DMS79 (cell line): ENCODE measurements at regions not wholly inside any gene's neighbourhood (a gene's known extent, or its start where the extent isn't known, plus 50 kb on each side); places are given as distances from the start of the nearest gene placed in this dataset.

Experiments
- DNase-seq: peaks from one replicate; lab custom pipeline; 2025; lab: John Stamatoyannopoulos, UW

- DNase-seq = no peak
Measured at GRCh38 chr4:152269448-152270191, 266.3 kb downstream of the FBXW7 start.

- DNase-seq = no peak
Measured at GRCh38 chr4:152267811-152268210, 268.1 kb downstream of the FBXW7 start.

- DNase-seq = no peak
Measured at GRCh38 chr4:152266831-152267480, 268.9 kb downstream of the FBXW7 start.

- DNase-seq = no peak
Measured at GRCh38 chr4:152265149-152265621, 270.7 kb downstream of the FBXW7 start.

GRCh38 chr4:152264106-152264505 is 271.8 kb downstream of the FBXW7 start:
- no peak for DNase-seq

GRCh38 chr4:152259866-152260265 is 276.0 kb downstream of the FBXW7 start:
- no peak for DNase-seq

- DNase-seq = no peak
Measured at GRCh38 chr4:152258804-152259708, 276.8 kb downstream of the FBXW7 start.

- no peak for DNase-seq
Measured at GRCh38 chr4:152258391-152258790, 277.5 kb downstream of the FBXW7 start.

GRCh38 chr4:152257601-152258066 is 278.3 kb downstream of the FBXW7 start:
- DNase-seq = no peak

- DNase-seq = no peak
Measured at GRCh38 chr4:152256996-152257395, 278.9 kb downstream of the FBXW7 start.

GRCh38 chr4:152255437-152255836 is 280.5 kb downstream of the FBXW7 start:
- no peak for DNase-seq

GRCh38 chr4:152248347-152248746 is 287.5 kb downstream of the FBXW7 start:
- DNase-seq = no peak

GRCh38 chr4:152247271-152247975 is 288.5 kb downstream of the FBXW7 start:
- DNase-seq = no peak

- DNase-seq = no peak
Measured at GRCh38 chr4:152246659-152247058, 289.2 kb downstream of the FBXW7 start.

GRCh38 chr4:152245680-152246079 is 290.2 kb downstream of the FBXW7 start:
- DNase-seq = no peak

GRCh38 chr4:152244659-152245058 is 291.2 kb downstream of the FBXW7 start:
- no peak for DNase-seq

GRCh38 chr4:152243896-152244595 is 291.8 kb downstream of the FBXW7 start:
- no peak for DNase-seq

- DNase-seq = no peak
Measured at GRCh38 chr4:152243206-152243605, 292.7 kb downstream of the FBXW7 start.

- DNase-seq = no peak
Measured at GRCh38 chr4:152240232-152240631, 295.7 kb downstream of the FBXW7 start.

GRCh38 chr4:152239216-152239615 is 296.7 kb downstream of the FBXW7 start:
- DNase-seq = no peak

- DNase-seq = no peak
Measured at GRCh38 chr4:152236519-152237056, 299.3 kb downstream of the FBXW7 start.
